IMR-90 (cell line): ENCODE measurements at regions not wholly inside any gene's neighbourhood (a gene's known extent, or its start where the extent isn't known, plus 50 kb on each side); places are given as distances from the start of the nearest gene placed in this dataset.

Experiments used
- ATAC-seq: fragments of 200-7000 bp; cut with Tn5 transposase; 2 replicates; pipeline ENCODE4 v1.9.1; 2020; ENCODE audit warnings: low read depth, mild to moderate bottlenecking, moderate library complexity
- BruUV-seq: library from RNA; stranded (reverse); fragments of 400-500 nt; replicated peaks from 2 replicates; lab custom pipeline; 2021; lab: Mats Ljungman, UMichigan
- CTCF ChIA-PET: fragments of 300-600 bp; formaldehyde crosslinking; extraction: SDS; loops from one replicate; lab custom pipeline; 2021; ENCODE audit warnings: antibody characterized with exemption; lab: Yijun Ruan, JAX
- POLR2A ChIA-PET: fragments of 300-600 bp; sonication (Branson Sonifier 250); formaldehyde crosslinking; loops from one replicate; lab custom pipeline; 2022; ENCODE audit warnings: antibody characterized with exemption; ENCODE audit not compliant: unreplicated experiment; lab: Charles Lee
- DNase-seq: peaks from one replicate; pipeline ENCODE4 v3.0.0; 2013
- H2AFZ ChIP-seq: replicated peaks from 2 replicates; pipeline ENCODE3; 2013; ENCODE audit warnings: low read length, mild to moderate bottlenecking; ENCODE audit not compliant: poor library complexity
- H2AK5ac ChIP-seq: 2 replicates; pipeline ENCODE4 v1.6.1; 2013; ENCODE audit warnings: low read depth, low read length, inconsistent platforms
- H2AK9ac ChIP-seq: replicated peaks from 2 replicates; pipeline ENCODE3; 2013; ENCODE audit warnings: mild to moderate bottlenecking, low read depth, low read length, moderate library complexity; ENCODE audit not compliant: poor library complexity
- H2BK120ac ChIP-seq: 2 replicates; pipeline ENCODE4 v1.6.1; 2013; ENCODE audit warnings: low read depth, low read length, inconsistent platforms
- H2BK15ac ChIP-seq: 3 replicates; pipeline ENCODE4 v1.6.1; 2013; ENCODE audit warnings: low read depth, low read length, inconsistent platforms
- H2BK20ac ChIP-seq: 2 replicates; pipeline ENCODE4 v1.6.1; 2013; ENCODE audit warnings: low read depth, mild to moderate bottlenecking, inconsistent platforms, low read length, moderate library complexity
- H2BK5ac ChIP-seq: 2 replicates; pipeline ENCODE4 v1.6.1; 2013; ENCODE audit warnings: mild to moderate bottlenecking, low read depth, low read length, inconsistent platforms; ENCODE audit not compliant: poor library complexity, severe bottlenecking
- H3K14ac ChIP-seq: replicated peaks from 2 replicates; pipeline ENCODE4 v1.6.1; 2013; ENCODE audit warnings: low read depth, low read length, inconsistent platforms
- H3K18ac ChIP-seq: 2 replicates; pipeline ENCODE4 v1.6.1; 2013; ENCODE audit warnings: low read depth, low read length, control low read depth
- H3K23ac ChIP-seq: 2 replicates; pipeline ENCODE4 v1.6.1; 2013; ENCODE audit warnings: low read depth, low read length, inconsistent platforms
- H3K27ac ChIP-seq: 2 replicates; pipeline ENCODE4 v1.5.1; 2013; ENCODE audit warnings: mild to moderate bottlenecking, control low read depth, low read length; ENCODE audit not compliant: insufficient read depth
- H3K27me3 ChIP-seq: 2 replicates; pipeline ENCODE4 v1.6.1; 2013; ENCODE audit warnings: low read length; ENCODE audit not compliant: control insufficient read depth, insufficient read depth
- H3K36me3 ChIP-seq: 2 replicates; pipeline ENCODE4 v1.6.1; 2013; ENCODE audit warnings: low read length, mixed read lengths; ENCODE audit not compliant: control insufficient read depth, insufficient read depth
- H3K4ac ChIP-seq: 2 replicates; pipeline ENCODE4 v1.6.1; 2013; ENCODE audit warnings: low read depth, low read length, inconsistent platforms
- H3K4me1 ChIP-seq: 2 replicates; pipeline ENCODE4 v1.6.1; 2013; ENCODE audit warnings: low read length, mixed read lengths; ENCODE audit not compliant: control insufficient read depth, insufficient read depth
- H3K4me2 ChIP-seq: 2 replicates; pipeline ENCODE4 v1.6.1; 2013; ENCODE audit warnings: low read depth, mild to moderate bottlenecking, control low read depth, low read length, moderate library complexity
- H3K4me3 ChIP-seq: 2 replicates; pipeline ENCODE4 v1.5.1; 2013; ENCODE audit warnings: low read depth, mild to moderate bottlenecking, control low read depth, low read length, moderate library complexity; ENCODE audit not compliant: insufficient read depth
- H3K56ac ChIP-seq: 2 replicates; pipeline ENCODE4 v1.6.1; 2013; ENCODE audit warnings: low read length, inconsistent platforms; ENCODE audit not compliant: insufficient read depth; ENCODE audit errors: extremely low read depth
- H3K79me1 ChIP-seq, 2 experiments: 2 replicates each; pipeline ENCODE4 v1.6.1; 2013; ENCODE audit warnings: low read length in 2 of 2, inconsistent platforms in 1 of 2, low read depth in 1 of 2
- H3K9ac ChIP-seq: 2 replicates; pipeline ENCODE4 v1.6.1; 2013; ENCODE audit warnings: low read depth, low read length, control low read depth
- H3K9me1 ChIP-seq: 2 replicates; pipeline ENCODE4 v1.6.1; 2013; ENCODE audit warnings: low read length, inconsistent platforms; ENCODE audit not compliant: insufficient read depth
- H3K9me3 ChIP-seq: 2 replicates; pipeline ENCODE4 v1.6.1; 2013; ENCODE audit warnings: low read length; ENCODE audit not compliant: control insufficient read depth, insufficient read depth
- H4K20me1 ChIP-seq: 2 replicates; pipeline ENCODE4 v1.6.1; 2013; ENCODE audit warnings: low read length, inconsistent platforms; ENCODE audit not compliant: insufficient read depth
- H4K5ac ChIP-seq: 2 replicates; pipeline ENCODE4 v1.6.1; 2013; ENCODE audit warnings: mild to moderate bottlenecking, low read depth, low read length, control low read depth
- H4K8ac ChIP-seq, 2 experiments: 2 replicates each; pipeline ENCODE4 v1.6.1; 2013; ENCODE audit warnings: low read depth in 2 of 2, low read length in 2 of 2, control low read depth in 1 of 2, inconsistent platforms in 1 of 2
- H4K91ac ChIP-seq: 2 replicates; pipeline ENCODE4 v1.6.1; 2013; ENCODE audit warnings: low read depth, low read length, inconsistent platforms; ENCODE audit not compliant: insufficient read depth
- CEBPB ChIP-seq: IDR thresholded peaks from 2 replicates; pipeline ENCODE4 v1.6.1; 2012; ENCODE audit warnings: low read depth, low read length, improper control_type of control experiment
- CHD1 ChIP-seq: IDR thresholded peaks from 2 replicates; pipeline ENCODE4 v1.6.1; 2012; ENCODE audit warnings: low read depth, low read length, improper control_type of control experiment
- CTCF ChIP-seq: conservative IDR thresholded peaks from 2 replicates; pipeline ENCODE4 v1.5.1; 2012; ENCODE audit warnings: mild to moderate bottlenecking, low read depth, low read length, improper control_type of control experiment
- ELK1 ChIP-seq: fragments of 150-350 bp; IDR thresholded peaks from 2 replicates; pipeline ENCODE4 v1.6.1; 2016; ENCODE audit warnings: low read depth, mild to moderate bottlenecking, low read length, moderate library complexity, borderline replicate concordance
- FOS ChIP-seq: fragments of 150-350 bp; IDR thresholded peaks from 2 replicates; pipeline ENCODE4 v1.6.1; 2016; ENCODE audit warnings: low read depth, low read length
- MAFK ChIP-seq: IDR thresholded peaks from 2 replicates; pipeline ENCODE4 v1.6.1; 2012; ENCODE audit warnings: low read depth, low read length, improper control_type of control experiment
- MAZ ChIP-seq: IDR thresholded peaks from 2 replicates; pipeline ENCODE4 v1.6.1; 2012; ENCODE audit warnings: low read depth, mild to moderate bottlenecking, low read length, improper control_type of control experiment, moderate library complexity, borderline replicate concordance
- MXI1 ChIP-seq: IDR thresholded peaks from 2 replicates; pipeline ENCODE4 v1.6.1; 2012; ENCODE audit warnings: low read depth, mild to moderate bottlenecking, low read length, moderate library complexity, borderline replicate concordance
- NFE2L2 ChIP-seq: fragments of 150-350 bp; IDR thresholded peaks from 2 replicates; pipeline ENCODE4 v1.6.1; 2016; ENCODE audit warnings: low read depth, mild to moderate bottlenecking, low read length
- POLR2A ChIP-seq: IDR thresholded peaks from 2 replicates; pipeline ENCODE4 v1.6.1; 2012; ENCODE audit warnings: mild to moderate bottlenecking, low read depth, low read length
- RAD21 ChIP-seq: IDR thresholded peaks from 2 replicates; pipeline ENCODE4 v1.6.1; 2012; ENCODE audit warnings: low read length, improper control_type of control experiment
- RCOR1 ChIP-seq: IDR thresholded peaks from 2 replicates; pipeline ENCODE4 v1.6.1; 2012; ENCODE audit warnings: mild to moderate bottlenecking, low read length, improper control_type of control experiment; ENCODE audit not compliant: insufficient replicate concordance
- RFX5 ChIP-seq: IDR thresholded peaks from 2 replicates; pipeline ENCODE4 v1.8.0; 2012; ENCODE audit warnings: low read depth, mild to moderate bottlenecking, low read length, moderate library complexity
- USF2 ChIP-seq: fragments of 150-350 bp; IDR thresholded peaks from 2 replicates; pipeline ENCODE4 v1.6.1; 2017; ENCODE audit warnings: mild to moderate bottlenecking, antibody characterized with exemption, low read length, low read depth
- WGBS, 2 experiments: methylation state at CpG; one replicate each; pipeline versions ENCODE4 v1.1.5 to v1.1.7; 2013; ENCODE audit warnings: missing lambda C conversion rate in 2 of 2; ENCODE audit not compliant: insufficient read length in 1 of 2; ENCODE audit errors: extremely low coverage in 2 of 2; 5-methylcytosine and 5-hydroxymethylcytosine counted together
- dilution Hi-C: fragments of 300-500 bp; cut with HindIII; formaldehyde crosslinking; loops from one replicate; pipeline ENCODE4 v1.14.3; 2018; ENCODE audit warnings: low sequenced_read_pairs; ENCODE audit not compliant: unreplicated experiment
- in situ Hi-C: fragments of 300-500 bp; cut with MboI; formaldehyde crosslinking; loops from 3 replicates; pipeline ENCODE4 v1.14.3; 2019; ENCODE audit warnings: low sequenced_read_pairs, inconsistent platforms, mixed read lengths
- intact Hi-C: fragments of 100-400 bp; cut with micrococcal nuclease; formaldehyde crosslinking; loops from 2 replicates; pipeline ENCODE4 v1.10.0; 2022

GRCh38 chr12:90090929-90091651 is 382.5 kb upstream of the ATP2B1 start:
- no peaks in the 10 kb centered on the region for H3K27me3 ChIP-seq
- ATAC-seq (peak; percentile 67), DNase-seq (peak; percentile 94)
- H4K5ac ChIP-seq: no peak overlapping the region
- in situ Hi-C loops: no loop called here
- dilution Hi-C loops: no loop called here
- H2AK9ac ChIP-seq: no peak overlapping the region
- no CpG with 5 or more reads among the region's 3 CpGs for WGBS, 2 experiments
- H3K23ac ChIP-seq: no peak overlapping the region
- no peak overlapping the region for H3K14ac ChIP-seq
- H4K8ac ChIP-seq: no peak overlapping the region
- no peak overlapping the region for H3K9ac ChIP-seq
- no peaks in the 10 kb centered on the region for H3K79me1 ChIP-seq
- H2BK5ac ChIP-seq: no peak overlapping the region
- H2BK15ac ChIP-seq: no peak overlapping the region; the same call in 2 of the 3 replicates
- no peak overlapping the region for H3K56ac ChIP-seq
- H4K91ac ChIP-seq: no peak overlapping the region
- H3K9me1 ChIP-seq: peaks cover 2% of the 10 kb centered on the region; the same call in 1 of the 2 replicates
- peak overlapping the region; percentile 30; the same call in 1 of the 2 replicates for H2BK120ac ChIP-seq
- no peak overlapping the region for H3K27ac ChIP-seq
- peak overlapping the region; percentile 3; the same call in 1 of the 2 replicates for H3K4me2 ChIP-seq
- peak overlapping the region; percentile 38; the same call in 1 of the 2 replicates for H2BK20ac ChIP-seq
- no peaks in the 10 kb centered on the region for H4K20me1 ChIP-seq
- peaks cover 5% of the 10 kb centered on the region; the same call in 1 of the 2 replicates for H3K4me1 ChIP-seq
- H2AK5ac ChIP-seq: no peak overlapping the region
- no peaks in the 10 kb centered on the region for H3K36me3 ChIP-seq
- no TSS peak for BruUV-seq
- intact Hi-C loops: no loop called here
- ChIA-PET POLR2A (no interaction called here), CTCF (interaction anchor here (0.6 kb wide), 1 partner anchor 160 kb away, joined by 5 read pairs; no protein-coding TSS in a partner anchor)
- H3K9me3 ChIP-seq: no peaks in the 10 kb centered on the region
- H3K4me3 ChIP-seq: no peak overlapping the region
- H3K4ac ChIP-seq: peak overlapping the region; percentile 2; the same call in 1 of the 2 replicates
- peak overlapping the region; percentile 59 for H2AFZ ChIP-seq
- no peak overlapping the region for H3K18ac ChIP-seq
- TF ChIP-seq RAD21 (peak; percentile 23; the same call in 1 of the 2 replicates), MAZ (0 out of 2 replicates have a peak, but pooled peaks have one; percentile 27), CEBPB (peak; percentile 100), RCOR1 (peak; percentile 62), CHD1 (no peak), RFX5 (no peak), CTCF (no peak), FOS (peak; percentile 89), NFE2L2 (no peak), ELK1 (no peak), MXI1 (no peak), MAFK (peak; percentile 41; the same call in 1 of the 2 replicates), POLR2A (no peak), USF2 (no peak)
